Umbilical cord (tissue), 1 donor: ENCODE measurements at regions not wholly inside any gene's neighbourhood (a gene's known extent, or its start where the extent isn't known, plus 50 kb on each side); places are given as distances from the start of the nearest gene placed in this dataset.

ENCODE experiments used
- DNase-seq: peaks from one replicate; pipeline ENCODE4 v3.0.0-alpha.2; 2015; ENCODE audit warnings: low spot score

- DNase-seq: peak; percentile 19
These were observed 2266.5 kb upstream of the WWC1 start for GRCh38 chr5:166024970-166025369.

GRCh38 chr5:166027582-166027981, 2263.9 kb upstream of the WWC1 start:
- no peak for DNase-seq

DNA sequence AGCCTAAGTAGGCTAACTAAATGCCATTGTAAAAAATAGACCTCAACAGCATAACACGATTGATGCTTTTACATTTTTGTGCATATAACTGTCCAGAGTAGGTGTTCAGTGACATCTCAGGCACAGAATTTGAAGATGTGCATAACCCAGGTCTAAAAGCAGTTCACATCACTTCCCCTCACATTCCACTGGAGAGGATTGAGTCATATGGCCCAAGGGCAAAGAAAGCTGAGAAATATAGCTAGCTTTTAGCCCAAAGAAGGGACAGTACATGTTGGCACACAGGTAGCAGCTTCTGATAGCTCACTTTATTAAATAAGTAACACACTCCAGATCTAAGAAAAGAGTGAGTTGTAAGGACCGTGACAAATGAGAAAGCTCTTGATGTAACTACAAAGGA, 2259.5 kb upstream of the WWC1 start:
- peak; percentile 58 for DNase-seq

GRCh38 chr5:166032601-166033000, 2258.8 kb upstream of the WWC1 start:
- no peak for DNase-seq

- no peak for DNase-seq
These were observed 2245.5 kb upstream of the WWC1 start for GRCh38 chr5:166045961-166046360.

GRCh38 chr5:166046956-166047355, 2244.5 kb upstream of the WWC1 start:
- no peak for DNase-seq

- DNase-seq: peak; percentile 94
These were observed 2240.9 kb upstream of the WWC1 start for GRCh38 chr5:166050531-166050930.

- no peak for DNase-seq
These were observed 2232.8 kb upstream of the WWC1 start for GRCh38 chr5:166058660-166059059.

DNA sequence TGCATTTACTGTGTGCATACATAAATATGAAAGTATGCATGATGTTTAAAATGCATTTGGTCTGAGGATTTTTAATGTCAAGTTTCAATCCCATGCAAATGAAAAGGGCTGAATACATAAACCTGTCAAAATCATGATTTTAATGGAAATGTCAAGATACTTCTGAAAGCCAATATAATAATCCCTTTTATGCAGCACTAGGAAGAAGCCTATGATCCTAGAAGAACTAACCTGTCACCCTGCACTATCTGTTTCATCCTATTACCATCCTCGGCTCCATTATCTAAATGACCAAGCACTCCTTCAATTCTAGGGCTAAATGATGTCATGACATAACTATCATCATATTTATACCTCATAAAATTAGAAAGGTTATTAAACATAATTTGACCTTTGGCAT, 2229.4 kb upstream of the WWC1 start:
- DNase-seq: no peak

DNA sequence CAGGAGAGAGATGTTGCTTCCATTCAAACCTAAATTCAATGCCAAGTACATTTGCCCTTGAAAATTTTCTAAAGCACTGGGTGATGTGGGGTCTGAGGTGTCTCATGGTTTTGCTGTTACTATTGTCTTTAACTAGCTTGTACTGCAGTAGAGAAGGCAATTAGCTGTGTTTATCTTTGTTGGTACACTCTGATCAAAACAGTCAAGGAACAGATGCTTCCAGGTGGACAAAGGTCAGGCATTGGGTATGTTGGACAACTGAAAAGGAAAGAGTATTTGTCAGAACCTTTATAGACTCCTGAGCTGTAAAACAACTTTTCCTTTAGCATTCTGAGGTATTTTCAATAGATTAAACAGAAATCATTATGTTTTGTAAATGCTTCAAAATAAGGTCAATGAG, 2228.7 kb upstream of the WWC1 start:
- no peak for DNase-seq

GRCh38 chr5:166063261-166063660, 2228.2 kb upstream of the WWC1 start:
- DNase-seq: no peak

- no peak for DNase-seq
These were observed 2222.7 kb upstream of the WWC1 start for GRCh38 chr5:166068547-166069335.

- no peak for DNase-seq
These were observed 2217.4 kb upstream of the WWC1 start for GRCh38 chr5:166073901-166074581.

GRCh38 chr5:166074582-166075481, 2216.6 kb upstream of the WWC1 start:
- no peak for DNase-seq

GRCh38 chr5:166083183-166083959, 2208.1 kb upstream of the WWC1 start:
- no peak for DNase-seq

DNA sequence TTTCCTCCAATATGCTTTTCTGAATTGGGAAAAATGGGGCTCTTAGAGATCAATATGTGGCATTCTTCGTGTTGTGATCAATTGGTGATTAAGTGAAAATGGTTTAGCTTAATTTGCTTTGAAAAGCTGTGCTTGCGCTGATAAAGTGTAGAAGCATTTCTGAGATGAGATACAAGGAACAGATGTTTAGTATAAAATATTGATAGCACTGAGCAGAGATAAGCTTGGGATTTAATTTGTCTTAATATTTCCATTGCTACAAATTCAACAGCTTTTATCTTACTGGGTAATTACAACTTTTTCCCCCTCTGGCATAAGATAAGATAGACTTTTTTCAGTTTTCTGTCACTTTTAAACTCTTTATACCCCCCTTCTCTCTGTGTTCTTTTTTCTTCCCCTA, 2204.9 kb upstream of the WWC1 start:
- peak; percentile 54 for DNase-seq

GRCh38 chr5:166088389-166089039, 2202.9 kb upstream of the WWC1 start:
- no peak for DNase-seq

DNA sequence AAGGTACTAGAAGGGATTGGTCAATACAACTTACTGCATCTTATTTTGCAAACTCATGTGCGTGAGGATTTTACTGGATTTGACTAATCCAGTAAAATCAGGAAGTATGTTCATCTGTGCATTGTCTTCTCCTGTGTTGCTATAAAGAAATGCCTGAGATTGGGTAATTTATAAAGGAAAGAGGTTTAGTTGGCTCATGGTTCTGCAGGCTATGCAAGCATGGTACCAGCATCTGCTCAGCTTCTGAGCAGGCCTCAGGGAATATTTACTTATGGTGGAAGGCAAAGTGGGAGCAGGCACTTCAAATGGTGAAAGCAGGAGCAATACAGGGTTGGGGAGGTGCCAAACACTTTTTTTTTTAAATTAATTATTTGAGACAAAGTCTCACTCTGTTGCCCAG, 2199.5 kb upstream of the WWC1 start:
- no peak for DNase-seq

GRCh38 chr5:166093312-166093711, 2198.1 kb upstream of the WWC1 start:
- no peak for DNase-seq

- no peak for DNase-seq
These were observed 2188.5 kb upstream of the WWC1 start for GRCh38 chr5:166102947-166103346.

GRCh38 chr5:166111021-166111420, 2180.4 kb upstream of the WWC1 start:
- no peak for DNase-seq
